Activated T-helper 9 cell treated with anti-CD3 and anti-CD28 coated beads, Interleukin-2, amount 50 U/mL, for 16 hours (primary cell): ENCODE measurements at regions not wholly inside any gene's neighbourhood (a gene's known extent, or its start where the extent isn't known, plus 50 kb on each side); places are given as distances from the start of the nearest gene placed in this dataset.

Source experiments
- DNase-seq: peaks from one replicate; pipeline ENCODE4 v3.0.0-alpha.2; 2020; ENCODE audit warnings: low read depth

DNA sequence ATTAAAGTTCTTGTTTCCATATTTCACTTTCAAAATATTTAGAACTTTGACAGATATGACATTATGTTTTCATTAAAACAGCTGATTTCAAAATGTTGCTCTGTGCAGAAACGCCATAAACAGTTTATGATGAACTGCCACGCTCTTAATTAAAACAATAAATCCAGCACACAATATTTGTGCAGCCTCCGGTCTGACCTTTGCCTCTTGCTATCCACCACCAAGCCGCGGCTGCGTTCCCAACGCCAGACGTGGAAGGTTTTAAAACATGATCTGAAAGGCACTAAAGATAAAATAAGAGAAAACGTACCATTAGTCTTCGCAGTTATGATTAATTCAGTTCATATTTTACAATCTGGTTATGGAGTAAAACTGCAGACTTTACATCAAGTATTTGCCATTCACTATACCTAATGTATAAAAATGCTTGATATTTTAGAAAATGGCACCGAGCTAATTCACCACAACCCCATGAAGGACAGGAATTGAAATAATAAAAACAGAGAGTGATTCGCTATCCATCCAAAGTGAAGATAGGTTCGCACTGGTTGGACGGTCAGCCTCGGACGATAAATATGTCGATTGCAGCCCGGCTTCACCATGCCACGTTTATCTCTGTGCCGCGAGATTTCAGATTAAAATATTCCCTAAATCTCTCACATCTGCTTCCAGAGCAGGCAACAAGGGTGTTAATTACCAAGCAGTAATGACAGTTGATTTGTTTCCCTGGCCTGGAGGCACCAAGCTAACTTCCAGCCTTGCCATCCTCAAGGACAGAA, 103.3 kb upstream of the ZNF507 start:
- no peak for DNase-seq

DNA sequence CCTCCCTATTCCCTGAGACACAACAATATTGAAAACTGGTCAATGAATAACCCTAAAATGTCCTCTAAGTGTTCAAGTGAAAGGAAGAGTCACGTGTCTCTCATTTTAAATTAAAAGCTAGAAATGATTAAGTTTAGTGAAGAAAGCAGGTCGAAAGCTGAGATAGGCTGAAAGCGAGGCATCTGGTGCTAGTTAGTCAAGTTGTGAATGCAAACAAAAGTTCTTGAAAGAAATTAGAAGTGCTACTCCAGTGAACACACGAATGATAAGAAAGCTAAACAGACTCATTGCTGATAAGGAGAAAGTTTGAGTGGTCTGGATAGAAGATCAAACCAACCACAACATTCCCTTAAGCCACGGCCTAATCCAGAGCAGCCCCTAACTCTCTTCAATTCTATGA, 99.4 kb upstream of the ZNF507 start:
- DNase-seq: no peak

DNA sequence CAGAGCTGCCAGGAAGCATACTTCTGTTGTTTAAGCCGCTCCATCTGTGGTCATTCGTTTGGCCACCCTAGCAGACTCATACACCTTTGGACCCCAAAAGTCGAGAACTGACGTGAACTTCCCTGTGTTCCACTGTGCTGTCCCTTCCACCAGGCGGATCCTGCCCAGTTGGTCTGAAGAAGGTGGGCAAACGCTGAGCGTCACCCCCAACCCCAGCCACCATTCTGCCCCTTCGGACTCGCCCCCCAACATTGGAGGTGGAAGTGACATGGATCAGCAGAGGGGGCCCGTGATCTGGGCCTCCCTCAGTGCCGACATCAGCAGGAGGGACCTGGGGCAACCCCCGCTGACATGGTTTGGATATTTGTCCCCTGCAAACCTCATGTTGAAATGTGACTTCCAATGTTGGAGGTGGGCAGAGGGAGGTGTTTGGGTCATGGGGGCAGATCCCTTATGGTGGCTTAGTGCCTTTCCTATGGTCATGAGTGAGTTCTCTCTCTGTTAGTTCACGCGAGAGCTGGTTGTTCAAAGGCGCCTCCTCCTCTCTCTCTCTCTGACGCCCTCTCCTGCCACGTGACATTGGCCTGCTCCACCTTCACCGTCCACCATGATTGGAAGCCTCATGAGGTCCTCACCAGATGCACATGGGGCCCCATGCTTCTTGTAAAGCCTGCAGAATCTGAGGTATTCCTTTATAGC, 93.6 kb upstream of the ZNF507 start:
- no peak for DNase-seq

DNA sequence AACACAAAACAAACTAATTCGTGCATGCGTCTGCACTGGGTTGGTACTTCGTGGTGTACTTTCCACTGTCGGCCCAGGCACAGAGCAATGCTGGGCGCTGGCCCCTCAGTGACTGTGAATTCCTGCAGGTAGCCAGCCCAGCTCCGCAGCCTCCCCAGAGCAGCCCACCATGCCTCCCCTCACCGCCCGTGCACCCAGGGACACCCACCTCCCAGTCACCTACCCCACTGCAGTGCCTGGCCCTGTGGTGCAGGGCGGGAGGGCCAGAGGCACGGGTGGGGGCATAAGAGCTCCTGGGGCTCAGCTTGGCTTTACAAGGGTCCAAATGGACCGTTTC, 93.1 kb upstream of the ZNF507 start:
- DNase-seq: no peak

DNA sequence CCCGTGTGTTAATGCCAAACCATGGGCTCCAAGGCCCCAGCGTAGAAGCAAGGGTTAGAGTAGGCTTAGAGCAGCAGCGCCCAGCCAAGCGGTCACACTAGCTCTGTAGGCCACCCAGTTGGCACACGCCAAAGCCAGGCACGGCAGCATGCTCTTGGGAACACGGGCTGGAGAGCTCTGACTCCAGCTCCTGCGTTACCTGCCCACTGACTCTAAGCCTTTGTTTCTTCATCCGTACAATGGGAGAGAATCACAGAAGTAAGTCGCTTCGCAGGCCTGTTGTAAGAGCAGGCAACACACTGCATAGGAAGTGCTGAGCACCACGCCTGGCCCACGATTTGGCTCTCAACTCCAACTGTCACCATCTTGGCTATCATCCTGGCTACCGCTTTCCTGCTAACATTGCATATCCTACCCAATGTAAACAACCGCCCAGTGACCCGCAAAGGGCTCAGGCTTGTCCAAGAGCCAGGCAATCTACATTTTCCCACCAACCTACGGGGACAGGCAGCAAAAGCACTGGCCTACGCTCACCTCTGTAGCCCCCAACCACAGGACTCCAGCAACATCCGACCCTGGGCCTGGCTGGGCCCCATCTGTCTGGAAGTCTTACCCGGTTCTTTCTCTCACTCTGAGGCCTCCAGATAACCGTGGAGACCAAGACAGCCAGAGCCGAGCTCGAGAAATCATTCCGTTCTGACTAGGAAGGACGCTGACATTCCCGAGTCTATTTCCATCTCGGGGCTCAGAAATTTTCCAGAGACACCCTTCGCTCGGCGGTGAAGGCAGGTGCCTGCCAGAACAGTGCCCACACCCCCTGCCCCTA, 91.5 kb upstream of the ZNF507 start:
- DNase-seq: no peak

DNA sequence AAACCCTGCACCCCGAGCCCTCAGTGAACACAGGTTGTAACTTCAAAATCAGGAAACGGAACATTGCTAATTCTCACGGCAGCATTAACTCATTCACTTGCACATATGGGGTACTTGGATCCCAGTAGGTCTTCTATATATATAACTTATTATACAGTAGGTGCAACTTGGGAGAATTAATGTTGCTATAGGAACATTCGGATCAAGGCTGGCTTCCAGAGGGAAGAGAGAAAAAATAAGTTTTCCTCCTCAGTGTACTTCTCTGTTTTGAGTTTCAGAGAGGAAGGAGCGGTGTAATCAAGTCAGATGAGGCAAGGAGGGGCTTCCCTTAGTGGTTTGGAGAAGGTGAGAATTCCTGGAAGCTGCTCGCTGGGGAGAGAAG, 90.9 kb upstream of the ZNF507 start:
- DNase-seq: no peak

DNA sequence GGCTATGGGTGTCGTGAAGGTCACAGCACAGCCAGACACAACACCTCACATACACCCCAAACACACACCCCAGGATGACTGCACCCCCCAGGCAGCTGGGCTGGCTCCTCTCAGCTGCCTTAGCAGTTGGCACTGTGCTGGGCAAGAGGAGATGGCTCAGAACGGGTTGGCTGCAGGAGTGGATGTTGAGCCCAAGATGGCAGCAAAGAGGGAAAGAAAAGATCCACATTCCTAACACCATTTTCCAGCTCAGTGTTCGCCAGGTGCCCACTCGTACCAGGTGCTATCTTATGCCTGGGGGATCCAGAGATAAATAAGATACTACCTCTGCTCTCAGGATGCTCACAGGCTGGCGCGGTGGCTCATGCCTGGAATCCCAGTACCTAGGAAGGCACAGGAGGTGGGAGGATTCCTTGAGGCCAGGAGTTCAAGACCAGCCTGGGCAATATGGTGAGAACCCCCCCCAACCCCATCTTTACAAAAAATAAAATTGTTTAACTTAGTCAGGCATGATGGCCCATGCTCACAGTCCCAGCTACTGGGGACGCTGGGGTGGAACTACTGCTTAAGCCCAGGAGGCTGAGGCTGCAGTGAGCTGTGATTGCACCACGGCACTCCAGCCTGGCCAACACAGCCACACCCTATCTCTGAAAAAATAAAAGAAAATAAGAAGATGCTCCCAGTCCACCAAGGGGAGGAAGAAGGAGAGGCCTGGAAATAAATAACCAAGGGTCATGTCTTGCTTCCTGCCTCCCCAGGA, 89.7 kb upstream of the ZNF507 start:
- DNase-seq: no peak

DNA sequence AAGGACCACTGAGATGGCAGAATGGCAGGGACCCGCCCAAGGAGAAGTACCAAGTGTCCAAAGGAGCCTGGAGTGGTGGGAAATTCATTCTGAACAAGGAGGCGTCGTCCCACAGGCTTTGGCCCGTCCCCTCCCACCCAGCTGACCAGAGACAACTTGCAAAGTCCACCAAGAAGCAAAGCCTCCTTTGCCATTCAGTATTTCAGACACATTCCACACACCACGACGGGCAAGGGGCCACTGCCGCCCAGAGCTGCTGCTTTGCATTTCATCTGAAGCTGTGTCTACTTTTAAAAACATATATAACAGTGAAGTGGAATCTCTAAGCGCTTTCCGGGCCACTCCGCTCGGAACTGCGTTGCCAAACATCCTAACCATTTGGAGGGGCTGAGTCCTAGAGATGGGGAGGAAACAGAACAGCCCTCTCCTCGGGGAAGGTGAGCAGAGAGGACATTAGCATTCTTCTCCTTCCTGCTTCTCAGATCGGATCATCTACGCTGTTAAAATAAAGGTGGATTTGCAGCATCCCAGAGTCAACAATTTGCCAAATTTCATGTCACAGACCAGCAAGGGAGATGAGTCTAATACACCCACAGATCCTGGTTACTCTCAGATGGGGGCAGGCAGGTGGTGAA, 89.0 kb upstream of the ZNF507 start:
- no peak for DNase-seq

DNA sequence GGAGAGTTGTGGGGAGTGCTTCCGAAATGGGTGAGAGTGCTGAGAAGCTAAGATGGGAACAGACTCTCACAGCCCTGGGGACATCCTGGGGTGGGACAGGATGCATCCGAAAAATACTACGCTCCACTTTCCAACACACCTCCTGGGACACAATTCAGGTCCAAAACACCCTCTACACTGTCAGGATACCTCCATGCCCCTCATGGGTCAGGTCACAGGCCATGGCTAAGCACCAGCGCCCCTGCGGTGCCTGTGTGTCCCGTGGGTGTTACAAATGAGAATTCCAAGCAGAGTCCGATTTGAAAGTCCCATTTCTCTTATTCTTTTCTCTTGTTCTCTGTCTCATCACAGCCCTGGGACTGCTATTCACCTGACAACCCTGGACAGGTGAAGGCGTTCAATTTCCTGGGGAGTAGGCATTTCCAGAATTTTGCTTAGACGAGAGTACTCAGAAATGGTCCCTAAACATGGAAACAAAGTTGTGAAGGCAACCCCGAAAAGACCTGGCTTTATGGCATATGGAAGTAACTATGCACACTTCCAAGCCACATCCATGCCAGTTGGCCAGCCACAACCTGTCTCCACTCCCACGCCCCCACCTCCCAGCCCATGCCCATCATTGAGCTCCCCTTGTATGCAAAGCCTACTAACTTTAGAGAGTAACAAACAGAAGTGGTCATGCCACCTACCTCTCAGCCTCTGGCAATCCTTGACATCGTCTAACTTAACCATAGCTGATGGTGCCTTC, 87.9 kb upstream of the ZNF507 start:
- no peak for DNase-seq

DNA sequence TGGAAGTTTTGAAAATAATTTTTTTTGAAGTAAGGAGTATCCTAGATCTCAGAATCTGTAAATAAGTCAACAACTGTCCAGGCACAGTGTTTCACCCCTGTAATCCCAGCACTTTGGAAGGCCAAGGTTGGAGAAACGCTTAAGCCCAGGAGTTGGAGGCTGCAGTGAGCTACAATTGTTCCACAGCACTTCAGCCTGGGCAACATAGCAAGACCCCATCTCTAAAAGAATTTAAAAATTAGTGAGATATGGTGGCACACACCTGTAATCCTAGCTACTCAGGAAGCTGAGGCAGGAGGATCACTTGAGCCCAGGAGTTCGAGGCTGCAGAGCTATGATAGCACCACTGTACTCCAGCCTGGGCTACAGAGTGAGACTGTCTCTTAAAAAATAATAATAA, 87.2 kb upstream of the ZNF507 start:
- DNase-seq: no peak

DNA sequence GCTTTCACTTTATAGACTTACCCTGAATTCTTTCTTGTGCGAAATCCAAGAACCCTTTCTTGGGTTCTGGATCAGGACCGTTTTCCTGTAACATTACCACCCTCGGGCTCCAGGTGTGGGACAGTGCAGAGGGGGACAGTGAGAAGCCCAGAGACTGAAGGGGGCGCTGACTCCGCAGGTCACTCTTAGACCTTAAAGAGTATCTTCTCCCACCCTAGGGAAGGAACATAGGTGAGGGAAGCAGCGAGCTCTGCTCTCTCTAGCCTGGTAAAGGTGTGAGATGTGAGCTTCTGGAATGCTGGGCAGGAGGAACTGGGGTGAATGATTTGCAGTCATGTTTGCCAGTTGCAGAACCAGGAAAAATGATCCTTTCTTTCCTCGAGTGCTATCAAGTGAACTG, 80.8 kb upstream of the ZNF507 start:
- no peak for DNase-seq

DNA sequence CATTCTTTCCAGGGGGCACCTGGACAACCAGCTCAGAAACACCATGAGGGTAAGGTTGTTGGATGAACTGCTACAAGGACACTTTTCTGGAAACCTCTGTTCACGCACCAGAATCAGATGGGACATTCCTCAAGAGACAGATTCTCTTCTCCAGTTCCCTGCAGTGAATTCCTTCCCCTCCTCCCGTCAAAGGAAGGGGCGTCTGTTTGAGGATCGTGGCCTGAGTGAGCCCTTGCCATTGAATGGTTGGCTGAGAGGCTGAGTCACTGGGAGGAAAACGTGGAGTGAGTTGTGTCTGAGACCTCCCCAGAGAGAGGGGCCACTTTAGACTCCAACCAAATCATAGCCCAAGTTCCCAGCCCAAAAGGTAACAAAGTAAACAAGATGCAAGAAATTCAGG, 79.4 kb upstream of the ZNF507 start:
- no peak for DNase-seq

DNA sequence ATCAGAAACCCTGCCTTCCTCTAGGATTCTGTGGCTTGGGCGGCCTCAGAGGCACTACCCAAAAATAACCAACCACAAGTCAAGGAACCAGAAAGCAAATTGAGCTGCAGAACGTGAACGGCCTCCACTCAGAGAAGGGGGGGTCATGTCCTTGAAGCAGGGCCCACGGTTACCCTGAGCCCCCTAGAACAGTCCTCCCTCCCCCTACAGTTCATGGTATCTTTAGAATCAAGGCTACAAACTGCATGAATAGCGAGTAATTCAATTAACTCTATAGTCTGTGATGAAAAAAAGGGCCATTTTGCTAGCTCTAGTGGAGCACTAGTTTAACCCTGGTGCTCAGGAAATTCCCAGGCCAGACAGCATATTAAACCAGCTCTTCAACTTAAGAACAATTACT, 79.0 kb upstream of the ZNF507 start:
- DNase-seq: no peak

DNA sequence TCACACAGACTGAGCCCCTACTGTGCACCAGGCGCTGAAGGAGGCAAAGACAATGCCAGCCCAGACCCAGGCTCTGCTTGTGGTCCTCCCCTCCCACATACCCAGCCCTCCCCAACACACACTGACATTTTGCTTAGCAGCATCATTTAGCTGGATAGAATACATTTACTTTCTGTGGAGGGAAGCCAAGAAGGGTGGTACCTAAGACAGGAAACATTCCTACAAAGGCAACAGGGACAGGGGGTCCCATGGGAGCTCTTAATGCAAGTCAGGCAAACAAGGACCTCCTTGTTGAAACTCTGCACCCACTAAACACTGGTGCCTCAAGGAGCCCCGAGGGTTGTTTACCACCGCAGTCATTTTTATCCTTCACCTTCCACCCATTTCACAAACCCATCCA, 77.0 kb upstream of the ZNF507 start:
- DNase-seq: no peak

DNA sequence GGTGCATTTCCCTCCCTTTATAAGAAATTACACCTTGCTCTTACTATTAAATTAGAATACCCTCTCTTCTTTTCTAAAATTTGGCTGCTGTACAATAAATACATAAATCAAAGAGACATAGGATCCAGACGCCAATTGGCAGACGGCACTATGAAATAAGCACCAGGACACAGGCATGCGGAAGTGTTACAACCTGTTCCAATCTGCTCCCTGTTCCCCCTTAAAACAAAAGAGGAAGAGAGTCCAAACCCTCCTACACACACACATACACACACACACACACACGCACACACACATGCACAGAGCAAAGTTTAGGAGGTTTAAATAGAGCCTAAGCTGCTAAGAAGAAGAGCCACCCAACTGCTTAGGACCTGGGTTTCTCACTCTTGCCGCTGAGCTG, 75.6 kb upstream of the ZNF507 start:
- no peak for DNase-seq

DNA sequence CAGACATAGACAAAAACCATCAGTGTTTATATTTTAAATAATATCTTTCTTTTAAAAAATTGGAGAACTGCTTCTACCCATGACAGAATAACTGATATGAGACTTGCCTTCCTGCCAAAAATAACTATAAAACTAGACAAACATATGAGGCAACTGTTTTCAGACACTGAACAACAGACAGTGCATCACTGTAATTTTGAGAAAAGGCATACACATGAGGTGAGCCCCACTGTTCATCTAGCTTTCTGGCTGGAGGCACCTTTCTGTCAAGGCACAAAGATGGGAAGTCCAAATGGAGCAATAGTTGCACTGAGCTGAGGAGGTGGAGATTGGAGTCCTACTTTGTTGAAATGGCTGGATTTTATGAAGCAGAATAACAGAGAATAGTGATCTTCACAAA, 71.9 kb upstream of the ZNF507 start:
- DNase-seq: no peak

DNA sequence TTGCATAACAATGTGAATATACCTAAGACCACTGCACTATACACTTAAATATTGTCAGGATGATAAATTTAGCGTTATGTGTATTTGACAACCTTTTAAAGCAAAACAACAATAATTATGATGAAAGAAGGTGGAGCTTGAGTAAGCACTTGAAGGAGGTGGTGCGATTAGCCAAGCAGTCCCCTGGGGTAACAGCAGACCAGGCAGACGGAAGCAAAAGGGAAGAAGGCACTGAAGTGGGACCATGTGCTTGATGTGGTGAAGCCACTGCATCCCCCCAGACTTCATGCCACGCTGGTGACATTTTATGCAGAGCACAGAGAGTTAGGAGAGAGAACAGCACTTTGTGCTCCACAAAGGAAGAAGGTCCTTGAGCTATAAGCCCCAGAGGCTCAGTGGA, 58.3 kb upstream of the ZNF507 start:
- no peak for DNase-seq

DNA sequence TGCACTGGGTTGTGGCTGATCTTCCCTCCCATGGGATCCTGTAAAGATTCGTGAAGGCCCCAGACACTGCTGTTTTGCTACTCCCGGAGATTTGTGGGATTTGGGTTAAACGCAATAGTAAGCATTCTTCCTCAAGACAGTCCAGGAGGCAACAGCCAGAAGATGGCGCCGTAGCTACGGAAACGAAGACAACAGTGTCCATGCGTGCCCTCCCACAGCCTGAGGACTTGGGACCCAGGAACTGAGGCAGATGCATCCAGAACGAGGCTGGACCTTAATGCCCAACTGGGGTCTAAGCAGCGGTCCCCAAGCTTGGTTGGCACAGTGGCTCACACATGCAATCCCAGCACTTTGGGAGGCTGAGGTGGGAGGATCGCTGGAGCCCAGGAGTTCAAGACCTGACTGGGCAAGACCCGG, 57.6 kb upstream of the ZNF507 start:
- no peak for DNase-seq

DNA sequence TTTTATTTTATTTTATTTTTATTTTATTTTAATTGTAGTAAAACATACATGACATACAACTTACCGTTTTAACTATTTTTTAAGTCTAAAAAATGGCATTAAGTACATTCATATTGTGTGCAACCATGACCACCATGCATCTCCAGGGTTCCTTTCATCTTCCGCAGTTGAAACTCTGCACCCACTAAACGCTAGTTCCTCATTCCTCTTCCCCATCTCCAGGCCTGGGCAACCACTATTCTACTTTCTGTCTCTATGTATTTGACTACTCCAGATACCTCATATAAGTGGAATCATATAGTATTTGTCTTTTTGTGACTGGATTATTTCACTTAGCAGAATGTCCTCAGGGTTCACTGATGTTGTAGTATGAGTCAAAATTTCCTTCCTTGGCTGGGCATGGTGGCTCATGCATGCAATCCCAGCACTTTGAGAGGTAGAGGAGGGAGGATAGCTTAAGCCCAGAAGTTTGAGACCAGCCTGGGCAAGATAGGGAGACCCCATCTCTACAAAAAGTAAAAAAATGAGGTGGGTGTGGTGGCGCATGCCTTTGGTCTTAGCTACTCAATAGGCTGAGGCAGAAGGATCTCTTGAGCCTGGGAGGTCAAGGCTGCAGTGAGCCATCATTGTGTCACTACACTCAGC, 55.7 kb upstream of the ZNF507 start:
- no peak for DNase-seq

DNA sequence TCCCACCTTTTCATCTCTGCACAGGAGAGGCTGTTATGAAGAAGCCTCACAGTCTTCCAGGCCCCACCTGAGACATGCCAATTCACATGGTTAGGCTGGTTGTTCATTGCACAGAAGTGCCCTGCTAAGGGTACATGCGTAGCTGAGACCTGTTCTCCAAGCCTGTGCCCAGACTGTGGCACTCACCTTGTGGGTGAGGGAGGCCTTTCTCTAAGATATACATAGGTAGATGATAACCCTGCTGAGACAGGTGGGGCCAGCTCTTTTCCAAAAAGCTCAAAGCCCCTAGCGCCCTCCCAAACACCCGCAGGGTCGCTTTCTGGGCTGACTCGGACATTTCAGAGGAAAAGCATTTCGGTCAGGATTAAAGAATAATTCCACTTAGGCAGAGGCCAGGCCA, 53.5 kb upstream of the ZNF507 start:
- DNase-seq: no peak
